ENCODE measurements at regions not wholly inside any gene's neighbourhood (a gene's known extent, or its start where the extent isn't known, plus 50 kb on each side); places are given as distances from the start of the nearest gene placed in this dataset.

GRCh38 chr1:95437781-95438180, 203.8 kb downstream of the RWDD3 start:
- DNase-seq: no peak

DNA sequence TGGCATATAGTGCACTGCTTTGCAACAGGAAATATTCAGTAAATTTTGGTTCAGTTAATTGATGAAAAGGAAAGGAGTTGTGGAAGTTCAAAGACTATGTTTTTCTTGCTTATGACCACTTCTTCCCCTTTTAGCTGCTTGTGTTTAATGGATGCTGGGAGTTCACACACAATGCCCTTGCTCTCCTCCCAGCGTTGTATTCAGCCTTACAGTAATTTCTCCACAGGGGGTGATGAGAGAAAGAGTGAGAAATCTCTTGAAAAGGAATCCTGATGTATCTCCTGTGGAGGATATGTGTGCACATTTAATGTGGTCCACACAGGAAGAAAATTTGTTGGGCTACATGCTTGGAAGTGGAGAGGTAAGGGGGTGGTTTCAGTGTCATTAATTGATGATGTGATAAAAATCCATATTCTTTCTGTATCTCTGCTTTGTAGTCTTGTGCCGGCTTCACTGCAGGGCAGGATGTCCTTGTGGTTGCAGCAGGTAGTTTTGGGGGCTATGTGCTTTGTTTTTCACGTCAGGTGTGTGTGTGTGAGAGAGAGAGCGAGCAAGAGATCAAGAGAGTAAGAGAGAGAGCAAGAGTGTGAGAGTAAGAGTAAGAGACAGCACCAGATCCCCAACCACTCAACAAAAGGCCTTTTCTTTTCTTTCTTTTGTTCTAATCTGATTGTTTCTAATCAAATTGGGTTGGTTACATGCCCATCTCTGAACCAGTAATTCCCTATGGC, 204.4 kb downstream of the RWDD3 start:
- DNase-seq: no peak

- DNase-seq: no peak
Measured at GRCh38 chr1:95440511-95440910, 206.5 kb downstream of the RWDD3 start.

GRCh38 chr1:95449516-95449915, 215.5 kb downstream of the RWDD3 start:
- DNase-seq: no peak

- no peak for DNase-seq
Measured at GRCh38 chr1:95451054-95451453, 217.0 kb downstream of the RWDD3 start.

DNA sequence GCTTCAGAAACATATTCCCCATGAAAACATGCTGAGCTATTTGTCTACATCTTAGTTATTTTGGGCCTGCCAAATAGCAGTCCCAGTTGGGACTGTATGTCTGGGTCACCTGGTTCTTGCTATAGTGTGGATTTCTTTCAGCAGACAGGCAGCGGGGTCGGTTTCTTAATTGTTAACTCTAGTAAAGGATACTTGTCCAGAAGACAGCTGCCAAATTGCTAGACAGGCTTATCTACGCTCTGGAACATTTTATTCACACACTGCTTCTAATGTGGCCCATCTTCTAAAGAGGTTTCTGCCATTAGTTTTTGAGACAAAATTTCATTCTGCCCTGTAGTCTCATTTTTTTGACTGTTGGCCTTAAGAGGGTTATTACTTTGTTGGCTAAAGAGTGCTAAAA, 217.9 kb downstream of the RWDD3 start:
- DNase-seq: no peak

- DNase-seq: no peak
Measured at GRCh38 chr1:95453053-95453452, 219.0 kb downstream of the RWDD3 start.

- no peak for DNase-seq
Measured at GRCh38 chr1:95467036-95467435, 233.0 kb downstream of the RWDD3 start.

GRCh38 chr1:95475686-95476457, 241.9 kb downstream of the RWDD3 start:
- DNase-seq: no peak

- no peak for DNase-seq
Measured at GRCh38 chr1:95496307-95496706, 262.3 kb downstream of the RWDD3 start.

DNA sequence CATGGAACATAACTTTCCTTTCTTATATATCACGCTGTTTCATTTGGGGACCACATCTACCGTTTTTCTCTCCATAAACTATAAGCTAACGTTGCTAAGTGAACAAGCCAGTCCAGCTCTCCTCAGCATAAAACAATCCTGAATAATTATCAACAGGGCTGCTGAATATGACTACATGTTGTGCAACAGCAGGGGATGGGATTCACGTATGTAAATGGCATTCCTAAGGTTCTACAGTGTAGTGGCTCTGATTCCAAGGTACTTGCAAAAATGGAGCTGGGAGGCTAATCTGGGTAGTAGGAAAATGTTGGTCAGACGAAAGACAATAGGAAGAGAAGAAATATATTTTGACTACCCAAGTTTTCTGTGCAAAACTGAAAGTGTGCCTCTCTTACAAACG, 262.8 kb downstream of the RWDD3 start:
- no peak for DNase-seq

DNA sequence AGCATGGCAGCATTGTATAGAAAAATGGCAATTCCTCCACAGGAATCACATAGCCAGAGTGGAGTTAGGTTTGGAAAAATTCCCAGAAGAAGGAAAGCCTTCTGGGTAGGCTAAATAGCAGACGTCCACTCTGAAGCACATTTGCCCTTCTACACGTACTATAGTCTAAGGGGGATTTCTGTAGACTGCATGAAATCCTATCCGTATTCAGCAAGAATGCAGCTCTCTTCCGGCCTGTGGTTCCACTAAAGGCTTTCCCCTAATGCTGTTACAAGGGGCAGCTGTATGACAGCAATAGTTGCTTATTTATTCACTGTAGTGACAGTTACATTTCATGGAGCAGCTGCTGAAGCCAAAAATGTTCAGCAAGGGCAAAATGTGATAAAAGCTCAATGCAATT, 263.6 kb downstream of the RWDD3 start:
- DNase-seq: no peak

GRCh38 chr1:95503278-95504030, 269.4 kb downstream of the RWDD3 start:
- DNase-seq: no peak

- DNase-seq: no peak
Measured at GRCh38 chr1:95504321-95504720, 270.3 kb downstream of the RWDD3 start.

GRCh38 chr1:95506736-95507414, 272.9 kb downstream of the RWDD3 start:
- no peak for DNase-seq

DNA sequence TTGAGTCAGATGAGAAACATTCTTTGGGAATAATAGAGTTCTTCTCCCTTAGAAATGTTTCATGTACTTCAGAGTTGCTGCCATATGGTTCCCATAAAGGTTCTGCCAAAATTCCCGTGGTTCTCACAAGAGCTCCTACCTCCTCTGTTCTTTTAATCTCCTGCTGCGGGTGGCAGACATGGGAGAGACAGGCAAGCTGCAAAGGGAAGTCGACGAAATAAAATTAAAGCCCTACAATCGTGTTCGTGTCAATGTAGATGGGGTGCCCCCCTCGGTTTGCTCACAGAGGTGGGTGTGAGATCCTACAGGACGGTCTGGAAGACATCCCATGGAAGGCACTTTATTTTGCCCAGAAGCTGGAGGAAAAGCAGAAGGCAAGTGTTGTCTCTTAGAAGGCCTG, 276.0 kb downstream of the RWDD3 start:
- no peak for DNase-seq

DNA sequence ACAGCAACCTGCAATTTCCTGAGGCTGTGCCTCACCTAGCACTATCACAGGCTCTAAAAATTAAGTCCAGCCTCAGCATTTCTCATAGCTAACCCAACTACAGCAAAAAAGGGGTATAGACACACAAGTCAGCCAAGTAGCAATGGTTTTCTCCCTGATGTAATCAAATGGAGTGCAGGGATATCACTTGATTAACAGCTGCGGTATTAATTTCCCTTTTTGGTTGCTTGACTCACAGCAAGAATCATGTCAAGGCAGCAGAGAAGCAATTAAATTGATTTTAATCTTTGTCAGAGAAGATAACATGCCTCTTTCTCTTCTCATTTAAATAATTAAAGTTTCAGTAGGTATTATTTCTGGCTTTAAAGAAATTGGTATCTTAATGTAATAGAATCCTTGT, 278.9 kb downstream of the RWDD3 start:
- no peak for DNase-seq

DNA sequence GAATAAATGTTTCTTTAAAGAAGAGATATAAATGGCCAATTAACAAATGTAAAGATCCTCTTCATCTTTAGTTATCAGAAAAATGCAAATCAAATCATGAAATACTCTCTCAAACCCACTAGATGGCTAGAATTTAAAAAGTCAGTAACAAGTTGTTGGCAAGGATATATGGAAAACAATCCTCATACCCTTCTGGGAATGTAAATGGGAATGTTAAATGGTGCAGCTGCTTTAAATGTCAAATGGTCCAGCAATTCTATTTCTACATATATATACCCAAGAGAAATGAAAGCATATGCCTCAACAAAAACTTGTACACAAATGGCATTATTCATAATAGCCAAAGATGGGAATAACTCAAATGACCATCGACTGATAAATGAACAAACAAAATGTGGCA, 283.5 kb downstream of the RWDD3 start:
- DNase-seq: no peak

DNA sequence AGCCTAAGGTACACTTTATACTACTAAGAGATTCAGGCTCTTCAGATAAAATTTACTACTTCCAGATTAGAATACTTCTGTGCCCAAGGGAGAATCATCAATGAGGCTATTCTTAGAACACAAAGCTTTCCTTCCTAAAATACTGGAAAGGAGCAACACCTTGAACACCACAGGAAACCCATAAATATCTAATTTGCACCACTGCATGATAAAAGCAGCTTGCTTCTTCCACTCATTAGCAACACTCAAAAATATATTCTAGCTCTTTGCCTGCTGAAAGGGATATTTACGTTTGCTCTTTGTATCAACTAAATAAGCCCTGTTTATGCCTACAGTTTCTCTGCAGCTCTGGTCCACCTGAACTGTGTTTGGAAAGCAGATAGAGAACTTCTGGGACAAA, 284.3 kb downstream of the RWDD3 start:
- no peak for DNase-seq

DNA sequence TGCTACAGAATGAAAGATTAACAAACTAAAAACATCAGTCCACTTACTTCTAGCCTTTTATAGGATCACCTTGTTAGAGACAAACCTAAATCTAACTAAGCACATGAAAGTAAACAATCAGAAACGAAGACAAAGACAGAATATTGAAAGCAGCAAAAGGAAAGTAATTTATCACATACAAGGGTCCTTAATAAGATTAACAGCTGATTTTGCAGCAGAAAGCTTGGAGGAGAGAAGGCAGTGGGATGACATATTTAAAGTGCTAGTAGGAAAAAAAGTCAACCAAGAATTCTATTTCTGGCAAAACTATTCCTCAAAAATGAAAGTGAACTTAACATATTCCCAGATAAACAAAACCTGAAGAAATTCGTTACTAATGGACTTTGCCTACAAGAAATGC, 286.4 kb downstream of the RWDD3 start:
- DNase-seq: no peak

DNA sequence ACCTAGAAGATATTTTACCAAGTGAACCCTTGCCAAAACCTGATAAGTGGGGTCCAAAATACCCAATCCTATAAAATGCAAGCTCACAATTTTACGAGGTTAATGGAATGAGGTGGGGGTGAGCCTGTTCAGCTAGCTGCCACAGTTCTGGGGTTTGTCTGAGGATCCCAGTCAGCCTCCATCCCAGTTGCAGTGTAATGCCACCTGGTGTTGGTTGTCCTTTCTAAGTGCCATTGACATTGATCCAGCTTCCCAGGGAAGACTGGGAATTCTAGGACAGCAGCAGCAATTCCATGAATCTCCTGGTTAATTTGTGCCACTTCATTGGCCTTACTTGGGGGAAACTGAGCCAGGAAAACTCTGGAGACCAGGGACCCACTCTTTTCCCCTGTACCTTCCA, 298.3 kb downstream of the RWDD3 start:
- DNase-seq: no peak

GRCh38 chr1:95534985-95535384, 301.0 kb downstream of the RWDD3 start:
- DNase-seq: no peak

- DNase-seq: no peak
Measured at GRCh38 chr1:95535614-95536013, 301.6 kb downstream of the RWDD3 start.

All from NCI-H1092 (cell line).